Activated T-helper 17 cell treated with anti-CD3 and anti-CD28 coated beads, Interleukin-2, amount 50 U/mL, for 72 hours (primary cell): ENCODE measurements at regions not wholly inside any gene's neighbourhood (a gene's known extent, or its start where the extent isn't known, plus 50 kb on each side); places are given as distances from the start of the nearest gene placed in this dataset.
"Not testable (repeated sequence)": the region's sequence is repeated elsewhere in the genome, so short reads cannot be mapped to it uniquely, and the experiment has no call there.

Experiments
- ATAC-seq: fragments of 150-1000 bp; cut with Tn5 transposase; replicated peaks from 2 replicates; pipeline ENCODE4 v1.10.0; 2021; ENCODE audit warnings: mild to moderate bottlenecking, moderate library complexity
- H3K27ac Mint-ChIP-seq: one replicate; pipeline ENCODE4 v1.8.0; 2022; ENCODE audit warnings: mixed read lengths
- H3K27me3 Mint-ChIP-seq: one replicate; pipeline ENCODE4 v1.8.0; 2022; ENCODE audit warnings: mixed read lengths
- H3K36me3 Mint-ChIP-seq: one replicate; pipeline ENCODE4 v1.8.0; 2022; ENCODE audit warnings: low read depth, mild to moderate bottlenecking, mixed read lengths
- H3K4me1 Mint-ChIP-seq: one replicate; pipeline ENCODE4 v1.8.0; 2022; ENCODE audit warnings: mixed read lengths
- H3K4me3 Mint-ChIP-seq: one replicate; pipeline ENCODE4 v1.8.0; 2022; ENCODE audit warnings: mild to moderate bottlenecking, mixed read lengths
- H3K9me3 Mint-ChIP-seq: one replicate; pipeline ENCODE4 v1.8.0; 2022; ENCODE audit warnings: mixed read lengths

DNA sequence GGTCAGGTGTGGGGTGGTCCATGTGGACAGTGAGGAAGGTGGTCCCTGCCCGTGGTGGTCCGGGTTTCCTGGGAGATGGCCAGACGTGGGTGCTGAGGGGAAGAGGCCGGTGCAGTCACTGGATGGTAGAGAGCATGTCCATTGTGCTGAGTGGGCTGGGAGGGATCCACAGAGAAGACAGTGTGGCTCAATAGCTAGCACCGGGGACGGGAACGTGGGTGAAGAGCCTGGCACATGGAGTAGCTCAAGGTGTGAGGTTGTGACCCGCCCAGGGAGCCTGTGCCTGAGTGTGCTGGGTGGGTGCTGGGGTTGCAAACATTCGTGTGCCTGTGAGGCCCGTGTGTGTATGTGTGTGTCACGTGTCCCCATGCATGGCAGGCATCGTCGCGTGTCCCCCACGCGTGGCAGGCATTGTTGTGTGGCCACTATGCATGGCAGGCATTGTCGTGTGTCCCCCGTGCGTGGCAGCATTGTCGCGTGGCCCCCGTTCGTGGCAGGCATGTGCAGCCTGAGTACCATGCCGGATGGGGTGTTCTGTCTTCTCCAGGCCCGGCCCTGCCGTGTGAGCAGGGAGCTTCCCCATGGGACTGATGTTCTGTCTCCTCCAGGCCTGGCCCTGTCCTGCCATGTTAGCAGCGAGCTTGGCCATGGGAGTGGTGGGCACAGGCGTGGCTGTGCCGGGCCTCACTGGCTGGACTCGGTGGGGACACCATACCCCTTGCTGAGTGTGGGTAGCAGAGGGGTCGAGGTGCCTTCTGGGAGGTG is 205.0 kb downstream of the TMEM121 start:
- H3K9me3 Mint-ChIP-seq, ATAC-seq, H3K36me3 Mint-ChIP-seq, H3K4me1 Mint-ChIP-seq, H3K4me3 Mint-ChIP-seq, H3K27ac Mint-ChIP-seq: not testable (repeated sequence)
- H3K27me3 Mint-ChIP-seq: peaks cover 10% of the 10 kb centered on the region

GRCh38 chr14:105733081-105734065 is 207.0 kb downstream of the TMEM121 start:
- ATAC-seq: no peak
- no peak overlapping the region for H3K27ac Mint-ChIP-seq
- H3K27me3 Mint-ChIP-seq: peaks cover 10% of the 10 kb centered on the region
- no peak overlapping the region for H3K4me3 Mint-ChIP-seq
- no peaks in the 10 kb centered on the region for H3K36me3 Mint-ChIP-seq
- H3K9me3 Mint-ChIP-seq: no peaks in the 10 kb centered on the region
- H3K4me1 Mint-ChIP-seq: no peaks in the 10 kb centered on the region

DNA sequence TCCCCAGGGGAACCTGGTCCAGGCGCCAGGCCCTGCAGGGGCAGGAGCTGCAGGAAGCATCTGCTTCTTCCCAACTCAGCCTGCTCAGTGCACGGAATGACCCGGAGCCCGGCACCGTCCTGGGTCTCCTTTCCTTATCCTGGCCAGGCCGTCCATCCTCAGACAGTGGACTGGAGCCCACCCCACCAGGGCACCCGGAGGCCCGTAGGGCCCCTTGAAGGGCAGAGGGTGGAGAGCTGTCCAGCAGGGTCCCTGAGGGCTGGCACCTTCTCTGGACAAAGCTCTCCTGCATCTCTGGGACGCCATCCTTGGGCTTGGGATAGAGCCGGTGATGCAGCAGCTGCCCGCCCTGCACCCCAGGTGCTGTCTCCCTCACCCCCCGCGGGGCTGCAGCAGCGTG is 207.9 kb downstream of the TMEM121 start:
- not testable (repeated sequence) for H3K36me3 Mint-ChIP-seq, H3K4me1 Mint-ChIP-seq, ATAC-seq, H3K27me3 Mint-ChIP-seq, H3K9me3 Mint-ChIP-seq, H3K4me3 Mint-ChIP-seq, H3K27ac Mint-ChIP-seq

- not testable (repeated sequence) for H3K4me1 Mint-ChIP-seq, H3K9me3 Mint-ChIP-seq, ATAC-seq, H3K27ac Mint-ChIP-seq, H3K27me3 Mint-ChIP-seq, H3K4me3 Mint-ChIP-seq, H3K36me3 Mint-ChIP-seq
Measured at GRCh38 chr14:105736331-105736730, 209.9 kb downstream of the TMEM121 start.

- H3K4me3 Mint-ChIP-seq: no peak overlapping the region
- no peak for ATAC-seq
- no peaks in the 10 kb centered on the region for H3K27me3 Mint-ChIP-seq
- H3K36me3 Mint-ChIP-seq: no peaks in the 10 kb centered on the region
- no peaks in the 10 kb centered on the region for H3K4me1 Mint-ChIP-seq
- no peaks in the 10 kb centered on the region for H3K9me3 Mint-ChIP-seq
- H3K27ac Mint-ChIP-seq: no peak overlapping the region
Measured at GRCh38 chr14:105737504-105738246, 211.3 kb downstream of the TMEM121 start.

DNA sequence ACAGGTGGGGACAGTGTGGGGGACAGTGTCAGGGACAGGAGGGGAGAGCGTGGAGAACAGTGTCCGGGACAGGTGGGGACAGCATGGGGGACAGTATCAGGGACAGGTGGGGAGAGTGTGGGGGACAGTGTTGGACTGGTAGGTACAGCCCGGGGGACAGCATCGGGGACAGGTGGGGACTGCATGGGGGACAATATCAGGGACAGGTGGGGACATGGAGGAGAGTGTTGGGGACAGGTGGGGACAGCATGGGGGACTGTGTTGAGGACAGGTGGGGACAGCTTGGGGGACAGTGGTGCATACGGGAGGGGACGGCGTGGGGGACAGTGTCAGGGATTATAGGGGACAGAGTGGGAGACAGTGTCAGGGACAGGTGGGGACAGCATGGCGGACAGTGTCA is 212.3 kb downstream of the TMEM121 start:
- Mint-ChIP-seq H3K27ac (no peak overlapping the region), H3K36me3 (no peaks in the 10 kb centered on the region), H3K27me3 (no peaks in the 10 kb centered on the region), H3K4me1 (no peaks in the 10 kb centered on the region), H3K9me3 (no peaks in the 10 kb centered on the region), H3K4me3 (no peak overlapping the region)
- ATAC-seq: no peak

- no peaks in the 10 kb centered on the region for H3K4me1 Mint-ChIP-seq
- H3K4me3 Mint-ChIP-seq: no peak overlapping the region
- no peaks in the 10 kb centered on the region for H3K36me3 Mint-ChIP-seq
- H3K27me3 Mint-ChIP-seq: no peaks in the 10 kb centered on the region
- ATAC-seq: no peak
- no peak overlapping the region for H3K27ac Mint-ChIP-seq
- no peaks in the 10 kb centered on the region for H3K9me3 Mint-ChIP-seq
Measured at GRCh38 chr14:105739331-105740102, 213.1 kb downstream of the TMEM121 start.

DNA sequence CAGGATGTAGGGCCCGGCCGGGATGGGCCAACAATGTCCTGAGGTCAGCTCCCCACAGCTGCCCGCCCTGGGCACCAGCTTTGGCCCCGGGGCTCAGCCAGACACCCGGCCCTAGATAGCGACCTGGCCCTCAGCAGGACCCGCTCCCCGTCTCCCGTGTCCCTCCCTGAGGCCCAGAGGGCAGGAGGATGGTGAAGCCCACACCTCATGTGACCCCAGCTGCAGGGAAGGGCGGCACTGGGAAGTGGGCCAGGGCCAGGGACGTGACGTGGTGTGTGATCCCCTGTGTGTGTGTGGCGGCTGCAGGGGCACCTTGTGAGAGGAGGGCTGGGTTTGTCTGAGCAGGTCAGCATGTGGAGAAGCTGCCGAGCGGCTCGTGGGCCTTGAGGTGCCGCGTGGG is 213.9 kb downstream of the TMEM121 start:
- H3K9me3 Mint-ChIP-seq, H3K4me1 Mint-ChIP-seq, H3K27me3 Mint-ChIP-seq, H3K4me3 Mint-ChIP-seq, ATAC-seq, H3K36me3 Mint-ChIP-seq, H3K27ac Mint-ChIP-seq: not testable (repeated sequence)

- H3K4me1 Mint-ChIP-seq, H3K27me3 Mint-ChIP-seq, H3K9me3 Mint-ChIP-seq, H3K36me3 Mint-ChIP-seq, H3K27ac Mint-ChIP-seq, ATAC-seq, H3K4me3 Mint-ChIP-seq: not testable (repeated sequence)
Measured at GRCh38 chr14:105740961-105741360, 214.6 kb downstream of the TMEM121 start.

GRCh38 chr14:105741707-105742530 is 215.5 kb downstream of the TMEM121 start:
- not testable (repeated sequence) for H3K27me3 Mint-ChIP-seq, ATAC-seq, H3K27ac Mint-ChIP-seq, H3K36me3 Mint-ChIP-seq, H3K4me3 Mint-ChIP-seq, H3K9me3 Mint-ChIP-seq, H3K4me1 Mint-ChIP-seq

- Mint-ChIP-seq H3K4me1 (no peaks in the 10 kb centered on the region), H3K4me3 (no peak overlapping the region), H3K27me3 (no peaks in the 10 kb centered on the region), H3K9me3 (no peaks in the 10 kb centered on the region), H3K27ac (no peak overlapping the region), H3K36me3 (no peaks in the 10 kb centered on the region)
- no peak for ATAC-seq
Measured at GRCh38 chr14:105742531-105742848, 216.1 kb downstream of the TMEM121 start.

DNA sequence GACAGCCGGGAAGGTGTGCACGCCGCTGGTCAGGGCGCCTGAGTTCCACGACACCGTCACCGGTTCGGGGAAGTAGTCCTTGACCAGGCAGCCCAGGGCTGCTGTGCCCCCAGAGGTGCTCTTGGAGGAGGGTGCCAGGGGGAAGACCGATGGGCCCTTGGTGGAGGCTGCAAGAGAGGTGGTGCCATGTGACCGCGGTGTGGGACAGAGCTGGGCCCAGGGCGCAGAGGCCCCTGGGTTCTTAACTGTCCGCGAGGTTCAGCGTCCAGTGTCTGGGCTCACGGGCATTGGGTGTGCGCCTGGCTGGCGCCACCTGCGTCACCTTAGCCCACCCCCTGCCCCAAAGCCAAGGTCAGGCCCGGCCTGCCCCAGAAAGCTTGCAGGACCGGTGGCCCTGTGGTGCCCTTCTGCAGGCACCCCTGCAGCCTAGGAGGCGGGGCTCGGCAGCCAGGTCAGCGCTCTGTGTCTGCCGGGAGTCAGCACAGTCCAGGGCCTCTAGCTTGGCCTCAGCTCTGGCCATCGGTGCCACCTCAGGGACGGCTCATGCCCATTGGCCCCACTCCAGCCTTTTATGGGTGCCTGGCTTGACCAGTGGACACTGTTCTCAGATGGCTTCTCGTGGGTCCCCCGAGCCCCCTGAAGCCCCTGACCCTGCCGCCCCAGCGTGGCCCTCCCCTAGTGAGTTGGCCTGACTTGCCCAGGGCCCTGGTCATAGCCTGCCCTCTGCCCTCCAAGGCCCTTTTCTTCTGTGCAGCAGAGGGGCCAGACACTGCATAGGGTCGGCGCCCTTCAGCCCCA is 216.7 kb downstream of the TMEM121 start:
- H3K4me3 Mint-ChIP-seq, H3K27me3 Mint-ChIP-seq, H3K9me3 Mint-ChIP-seq, H3K27ac Mint-ChIP-seq, H3K36me3 Mint-ChIP-seq, H3K4me1 Mint-ChIP-seq, ATAC-seq: not testable (repeated sequence)

DNA sequence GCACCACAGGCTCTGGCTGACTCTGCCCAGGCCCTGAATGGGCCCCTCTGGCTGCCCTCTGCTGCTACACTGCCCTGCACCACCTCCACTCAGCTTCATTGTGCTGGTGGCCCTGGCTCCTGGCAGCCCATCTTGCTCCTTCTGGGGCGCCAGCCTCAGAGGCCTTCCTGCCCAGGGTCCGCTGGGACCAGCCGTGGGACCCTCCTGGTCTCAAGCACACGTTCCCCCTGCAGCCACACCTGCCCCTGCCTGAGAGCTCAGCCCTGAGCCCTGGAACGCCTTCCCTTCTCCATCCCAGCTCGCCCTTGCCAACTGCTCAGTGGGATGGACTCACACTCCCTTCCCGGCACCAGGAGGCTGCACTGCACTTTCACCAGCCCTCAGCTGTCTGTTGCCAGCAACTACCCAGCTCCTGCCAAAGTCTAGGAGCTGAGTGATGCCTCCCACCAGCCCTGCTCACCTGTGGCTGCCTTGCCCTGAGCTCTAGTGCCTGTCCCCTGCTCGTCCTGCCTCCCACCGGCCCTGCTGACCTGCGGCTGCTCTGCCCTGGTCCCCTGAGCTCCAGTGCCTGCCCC is 217.9 kb downstream of the TMEM121 start:
- H3K36me3 Mint-ChIP-seq, H3K9me3 Mint-ChIP-seq, H3K27ac Mint-ChIP-seq, H3K4me1 Mint-ChIP-seq, H3K4me3 Mint-ChIP-seq, H3K27me3 Mint-ChIP-seq, ATAC-seq: not testable (repeated sequence)
